ENCODE measurements at regions not wholly inside any gene's neighbourhood (a gene's known extent, or its start where the extent isn't known, plus 50 kb on each side); places are given as distances from the start of the nearest gene placed in this dataset.

DNA sequence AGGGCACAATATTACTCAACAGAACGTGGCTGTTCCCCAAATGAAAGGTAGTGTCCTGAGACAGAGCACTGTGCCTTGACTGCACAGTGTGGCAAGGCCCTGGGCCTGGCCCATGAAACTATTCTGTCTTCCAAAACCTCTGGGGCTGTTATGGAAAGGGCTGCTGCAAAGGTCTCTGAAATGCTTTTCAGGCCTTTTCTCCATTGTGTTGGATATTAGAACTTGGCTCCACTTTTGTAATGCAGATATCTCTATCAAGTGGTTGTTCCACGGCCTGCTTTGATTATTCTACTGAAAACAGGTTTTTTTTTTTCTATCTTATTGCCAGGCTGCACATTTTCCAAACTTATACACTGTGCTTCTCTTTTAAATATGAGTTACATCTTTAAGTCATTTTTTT, 777.5 kb upstream of the TYRP1 start:
- H3K27ac ChIP-seq (ENCODE audit: low read depth, low read length) = no peak overlapping the region
- no peak overlapping the region for H3K9ac ChIP-seq (ENCODE audit: low read length in 5 of 5)
- H3K4me1 ChIP-seq (ENCODE audit: control insufficient read depth in 5 of 5, insufficient read depth in 5 of 5, low read length in 5 of 5) = no peaks in the 10 kb centered on the region
- H3K27me3 ChIP-seq (ENCODE audit: control insufficient read depth in 5 of 5, insufficient read depth in 4 of 5, low read length in 5 of 5) = no peaks in the 10 kb centered on the region
- H3K36me3 ChIP-seq (ENCODE audit: control insufficient read depth in 5 of 5, insufficient read depth in 5 of 5, low read length in 5 of 5) = no peaks in the 10 kb centered on the region
- no peak overlapping the region for H3K4me3 ChIP-seq (ENCODE audit: low read depth in 1 of 5, low read length in 5 of 5)
- peaks cover 0 to 2% (median 0%) of the 10 kb centered on the region in 5 donors for H3K9me3 ChIP-seq (ENCODE audit: control insufficient read depth in 5 of 5, low read length in 5 of 5)

DNA sequence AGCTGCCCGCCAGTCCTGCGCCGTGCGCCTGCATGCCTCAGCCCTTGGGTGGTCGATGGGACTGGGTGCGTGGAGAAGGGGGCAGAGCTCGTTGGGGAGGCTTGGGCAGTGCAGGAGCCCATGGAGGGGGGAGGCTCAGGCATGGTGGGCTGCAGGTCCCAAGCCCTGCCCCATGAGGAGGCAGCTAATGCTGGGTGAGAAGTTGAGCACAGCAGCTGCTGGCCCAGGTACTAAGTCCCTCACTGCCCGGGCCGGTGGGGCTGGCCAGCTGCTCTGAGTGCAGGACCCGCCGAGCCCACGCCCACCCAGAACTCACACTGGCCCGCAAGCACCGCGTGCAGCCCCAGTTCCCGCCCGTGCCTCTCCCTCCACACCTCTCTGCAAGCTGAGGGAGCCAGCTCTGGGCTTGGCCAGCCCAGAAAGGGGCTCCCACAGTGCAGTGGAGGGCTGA, 764.3 kb upstream of the TYRP1 start:
- peaks cover 0 to 2% (median 0%) of the 10 kb centered on the region in 5 donors for H3K9me3 ChIP-seq (ENCODE audit: control insufficient read depth in 5 of 5, low read length in 5 of 5)
- no peak overlapping the region for H3K4me3 ChIP-seq (ENCODE audit: low read depth in 1 of 5, low read length in 5 of 5)
- H3K27ac ChIP-seq (ENCODE audit: low read depth, low read length) = no peak overlapping the region
- no peaks in the 10 kb centered on the region for H3K27me3 ChIP-seq (ENCODE audit: control insufficient read depth in 5 of 5, insufficient read depth in 4 of 5, low read length in 5 of 5)
- H3K9ac ChIP-seq (ENCODE audit: low read length in 5 of 5) = no peak overlapping the region
- no peaks in the 10 kb centered on the region for H3K4me1 ChIP-seq (ENCODE audit: control insufficient read depth in 5 of 5, insufficient read depth in 5 of 5, low read length in 5 of 5)
- no peaks in the 10 kb centered on the region for H3K36me3 ChIP-seq (ENCODE audit: control insufficient read depth in 5 of 5, insufficient read depth in 5 of 5, low read length in 5 of 5)

GRCh38 chr9:11931109-11931508, 762.1 kb upstream of the TYRP1 start:
- no peak overlapping the region for H3K4me3 ChIP-seq (ENCODE audit: low read depth in 1 of 5, low read length in 5 of 5)
- H3K27ac ChIP-seq (ENCODE audit: low read depth, low read length) = no peak overlapping the region
- peaks cover 0 to 2% (median 0%) of the 10 kb centered on the region in 5 donors for H3K9me3 ChIP-seq (ENCODE audit: control insufficient read depth in 5 of 5, low read length in 5 of 5)
- H3K36me3 ChIP-seq (ENCODE audit: control insufficient read depth in 5 of 5, insufficient read depth in 5 of 5, low read length in 5 of 5) = no peaks in the 10 kb centered on the region
- H3K9ac ChIP-seq (ENCODE audit: low read length in 5 of 5) = no peak overlapping the region
- H3K27me3 ChIP-seq (ENCODE audit: control insufficient read depth in 5 of 5, insufficient read depth in 4 of 5, low read length in 5 of 5) = no peaks in the 10 kb centered on the region
- no peaks in the 10 kb centered on the region for H3K4me1 ChIP-seq (ENCODE audit: control insufficient read depth in 5 of 5, insufficient read depth in 5 of 5, low read length in 5 of 5)

DNA sequence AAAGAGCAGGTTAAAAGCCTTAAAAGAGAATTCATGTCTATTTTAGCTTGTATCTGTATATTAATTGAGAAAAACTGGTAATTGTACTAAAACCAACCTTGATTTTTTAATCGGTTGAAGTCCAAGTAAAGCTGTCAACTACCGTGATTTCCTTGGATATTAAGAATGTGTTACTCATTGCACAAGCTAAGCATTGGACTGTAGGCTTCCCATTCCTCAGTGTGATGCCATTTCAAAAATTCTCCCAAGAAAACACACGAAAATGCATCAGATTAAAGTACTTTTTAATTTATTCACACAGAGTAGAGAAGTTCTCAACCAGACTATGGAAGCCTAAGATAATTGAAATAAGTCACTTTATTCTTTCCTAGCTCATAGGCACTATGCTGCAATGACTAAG, 761.4 kb upstream of the TYRP1 start:
- Histone ChIP-seq H3K4me1 (ENCODE audit: control insufficient read depth in 5 of 5, insufficient read depth in 5 of 5, low read length in 5 of 5) (no peaks in the 10 kb centered on the region), H3K36me3 (ENCODE audit: control insufficient read depth in 5 of 5, insufficient read depth in 5 of 5, low read length in 5 of 5) (no peaks in the 10 kb centered on the region), H3K9me3 (ENCODE audit: control insufficient read depth in 5 of 5, low read length in 5 of 5) (peaks cover 0 to 2% (median 0%) of the 10 kb centered on the region in 5 donors), H3K27ac (ENCODE audit: low read depth, low read length) (no peak overlapping the region), H3K4me3 (ENCODE audit: low read depth in 1 of 5, low read length in 5 of 5) (no peak overlapping the region), H3K27me3 (ENCODE audit: control insufficient read depth in 5 of 5, insufficient read depth in 4 of 5, low read length in 5 of 5) (no peaks in the 10 kb centered on the region), H3K9ac (ENCODE audit: low read length in 5 of 5) (no peak overlapping the region)

DNA sequence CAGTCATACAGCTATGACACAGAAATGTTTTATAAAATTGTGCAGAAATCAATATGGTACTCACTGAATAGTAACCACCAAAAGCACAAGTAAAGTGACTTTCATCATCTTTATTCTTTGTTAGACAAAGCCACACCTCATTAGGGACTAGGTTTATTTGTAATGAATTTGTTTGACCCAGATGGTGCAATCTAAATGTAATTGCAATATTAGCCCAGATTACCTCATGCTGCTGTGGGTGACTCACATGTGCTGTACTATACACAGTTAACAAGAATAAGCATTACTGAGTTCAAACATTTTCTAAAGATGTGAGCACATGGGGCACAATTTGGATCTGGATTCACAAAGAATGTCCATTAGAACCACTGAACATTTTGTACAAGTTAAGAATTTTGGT, 759.3 kb upstream of the TYRP1 start:
- Histone ChIP-seq H3K36me3 (ENCODE audit: control insufficient read depth in 5 of 5, insufficient read depth in 5 of 5, low read length in 5 of 5) (no peaks in the 10 kb centered on the region), H3K27me3 (ENCODE audit: control insufficient read depth in 5 of 5, insufficient read depth in 4 of 5, low read length in 5 of 5) (no peaks in the 10 kb centered on the region), H3K4me3 (ENCODE audit: low read depth in 1 of 5, low read length in 5 of 5) (no peak overlapping the region), H3K9ac (ENCODE audit: low read length in 5 of 5) (no peak overlapping the region), H3K27ac (ENCODE audit: low read depth, low read length) (no peak overlapping the region), H3K4me1 (ENCODE audit: control insufficient read depth in 5 of 5, insufficient read depth in 5 of 5, low read length in 5 of 5) (no peaks in the 10 kb centered on the region), H3K9me3 (ENCODE audit: control insufficient read depth in 5 of 5, low read length in 5 of 5) (peaks cover 0 to under 1% (median 0%) of the 10 kb centered on the region in 5 donors)

DNA sequence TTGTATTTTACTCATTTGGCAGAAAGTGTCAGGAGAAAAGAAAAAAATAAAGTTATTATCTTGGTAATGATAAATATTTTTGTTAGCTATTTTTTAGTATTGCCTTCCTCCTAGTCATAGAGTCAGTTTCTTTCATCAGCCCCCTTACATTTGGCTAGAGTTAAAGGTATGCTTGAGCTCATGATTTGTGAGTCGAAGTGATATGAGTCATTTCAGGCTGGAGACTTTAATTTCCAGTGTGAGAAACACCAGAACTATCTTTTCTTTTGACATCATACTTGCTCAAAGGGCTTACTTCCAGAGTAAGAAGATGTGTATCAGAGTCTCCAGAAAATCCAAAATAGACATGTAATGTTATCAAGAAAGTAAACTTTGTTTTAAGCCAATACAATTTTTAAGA, 746.7 kb upstream of the TYRP1 start:
- no peak overlapping the region for H3K4me3 ChIP-seq (ENCODE audit: low read depth in 1 of 5, low read length in 5 of 5)
- H3K36me3 ChIP-seq (ENCODE audit: control insufficient read depth in 5 of 5, insufficient read depth in 5 of 5, low read length in 5 of 5) = no peaks in the 10 kb centered on the region
- no peak overlapping the region for H3K27ac ChIP-seq (ENCODE audit: low read depth, low read length)
- H3K4me1 ChIP-seq (ENCODE audit: control insufficient read depth in 5 of 5, insufficient read depth in 5 of 5, low read length in 5 of 5) = no peaks in the 10 kb centered on the region
- H3K9ac ChIP-seq (ENCODE audit: low read length in 5 of 5) = no peak overlapping the region
- no peaks in the 10 kb centered on the region for H3K9me3 ChIP-seq (ENCODE audit: control insufficient read depth in 5 of 5, low read length in 5 of 5)
- no peaks in the 10 kb centered on the region for H3K27me3 ChIP-seq (ENCODE audit: control insufficient read depth in 5 of 5, insufficient read depth in 4 of 5, low read length in 5 of 5)

DNA sequence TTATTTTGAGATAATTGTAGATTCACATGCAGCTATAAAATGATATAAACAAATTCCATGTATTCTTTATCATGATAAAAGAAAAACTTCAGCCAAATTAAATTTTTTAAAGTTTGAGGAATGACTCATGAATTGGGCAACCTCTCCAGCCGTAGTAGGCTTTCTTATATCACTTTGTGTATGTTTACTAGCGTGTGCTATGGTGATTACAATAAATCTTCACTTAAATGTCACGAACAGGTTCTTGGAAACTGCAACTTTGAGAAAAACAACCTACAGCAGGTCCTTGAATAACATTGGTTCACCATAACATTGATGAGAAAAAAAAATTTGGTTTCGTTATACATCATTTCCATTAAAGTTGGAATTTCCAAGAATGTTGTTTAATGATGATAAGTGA, 730.9 kb upstream of the TYRP1 start:
- Histone ChIP-seq H3K9ac (ENCODE audit: low read length in 5 of 5) (no peak overlapping the region), H3K27ac (ENCODE audit: low read depth, low read length) (no peak overlapping the region), H3K4me1 (ENCODE audit: control insufficient read depth in 5 of 5, insufficient read depth in 5 of 5, low read length in 5 of 5) (no peaks in the 10 kb centered on the region), H3K27me3 (ENCODE audit: control insufficient read depth in 5 of 5, insufficient read depth in 4 of 5, low read length in 5 of 5) (no peaks in the 10 kb centered on the region), H3K9me3 (ENCODE audit: control insufficient read depth in 5 of 5, low read length in 5 of 5) (peaks cover 0 to 7% (median 0%) of the 10 kb centered on the region in 5 donors), H3K4me3 (ENCODE audit: low read depth in 1 of 5, low read length in 5 of 5) (no peak overlapping the region), H3K36me3 (ENCODE audit: control insufficient read depth in 5 of 5, insufficient read depth in 5 of 5, low read length in 5 of 5) (no peaks in the 10 kb centered on the region)

- peaks cover 0 to 2% (median 0%) of the 10 kb centered on the region in 5 donors for H3K9me3 ChIP-seq (ENCODE audit: control insufficient read depth in 5 of 5, low read length in 5 of 5)
- H3K27me3 ChIP-seq (ENCODE audit: control insufficient read depth in 5 of 5, insufficient read depth in 4 of 5, low read length in 5 of 5) = no peaks in the 10 kb centered on the region
- H3K36me3 ChIP-seq (ENCODE audit: control insufficient read depth in 5 of 5, insufficient read depth in 5 of 5, low read length in 5 of 5) = no peaks in the 10 kb centered on the region
- H3K9ac ChIP-seq (ENCODE audit: low read length in 5 of 5) = no peak overlapping the region
- H3K27ac ChIP-seq (ENCODE audit: low read depth, low read length) = no peak overlapping the region
- no peaks in the 10 kb centered on the region for H3K4me1 ChIP-seq (ENCODE audit: control insufficient read depth in 5 of 5, insufficient read depth in 5 of 5, low read length in 5 of 5)
- H3K4me3 ChIP-seq (ENCODE audit: low read depth in 1 of 5, low read length in 5 of 5) = no peak overlapping the region
Measured at GRCh38 chr9:11966786-11967185, 726.4 kb upstream of the TYRP1 start.

- no peaks in the 10 kb centered on the region for H3K27me3 ChIP-seq (ENCODE audit: control insufficient read depth in 5 of 5, insufficient read depth in 4 of 5, low read length in 5 of 5)
- no peak overlapping the region for H3K27ac ChIP-seq (ENCODE audit: low read depth, low read length)
- no peak overlapping the region for H3K9ac ChIP-seq (ENCODE audit: low read length in 5 of 5)
- no peaks in the 10 kb centered on the region for H3K36me3 ChIP-seq (ENCODE audit: control insufficient read depth in 5 of 5, insufficient read depth in 5 of 5, low read length in 5 of 5)
- no peaks in the 10 kb centered on the region for H3K4me1 ChIP-seq (ENCODE audit: control insufficient read depth in 5 of 5, insufficient read depth in 5 of 5, low read length in 5 of 5)
- no peak overlapping the region for H3K4me3 ChIP-seq (ENCODE audit: low read depth in 1 of 5, low read length in 5 of 5)
- H3K9me3 ChIP-seq (ENCODE audit: control insufficient read depth in 5 of 5, low read length in 5 of 5) = peaks cover 0 to 2% (median 0%) of the 10 kb centered on the region in 5 donors
Measured at GRCh38 chr9:11968631-11969030, 724.6 kb upstream of the TYRP1 start.

- H3K9ac ChIP-seq (ENCODE audit: low read length in 5 of 5) = no peak overlapping the region
- no peak overlapping the region for H3K27ac ChIP-seq (ENCODE audit: low read depth, low read length)
- no peak overlapping the region for H3K4me3 ChIP-seq (ENCODE audit: low read depth in 1 of 5, low read length in 5 of 5)
- H3K36me3 ChIP-seq (ENCODE audit: control insufficient read depth in 5 of 5, insufficient read depth in 5 of 5, low read length in 5 of 5) = no peaks in the 10 kb centered on the region
- no peaks in the 10 kb centered on the region for H3K9me3 ChIP-seq (ENCODE audit: control insufficient read depth in 5 of 5, low read length in 5 of 5)
- no peaks in the 10 kb centered on the region for H3K4me1 ChIP-seq (ENCODE audit: control insufficient read depth in 5 of 5, insufficient read depth in 5 of 5, low read length in 5 of 5)
- no peaks in the 10 kb centered on the region for H3K27me3 ChIP-seq (ENCODE audit: control insufficient read depth in 5 of 5, insufficient read depth in 4 of 5, low read length in 5 of 5)
Measured at GRCh38 chr9:11973011-11973410, 720.2 kb upstream of the TYRP1 start.

DNA sequence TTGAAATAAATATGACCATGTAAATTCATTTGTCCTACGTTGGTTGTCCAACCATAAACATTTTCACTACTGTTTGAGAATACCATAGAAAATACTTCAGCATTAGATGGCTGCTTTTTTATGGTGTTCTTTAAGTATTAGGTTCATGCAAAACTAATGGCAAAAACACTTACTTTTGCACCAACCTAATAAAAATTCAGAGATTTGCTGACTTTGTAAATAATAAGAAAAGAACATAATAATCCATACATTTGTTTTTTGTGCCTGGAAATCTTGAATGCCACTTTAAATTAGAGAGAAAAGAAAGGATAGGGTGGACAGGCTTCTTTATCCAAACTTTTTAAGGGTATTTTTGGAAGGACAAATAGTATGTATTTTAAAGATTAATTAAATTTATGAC, 719.7 kb upstream of the TYRP1 start:
- no peaks in the 10 kb centered on the region for H3K9me3 ChIP-seq (ENCODE audit: control insufficient read depth in 5 of 5, low read length in 5 of 5)
- H3K4me3 ChIP-seq (ENCODE audit: low read depth in 1 of 5, low read length in 5 of 5) = no peak overlapping the region
- H3K9ac ChIP-seq (ENCODE audit: low read length in 5 of 5) = no peak overlapping the region
- H3K27me3 ChIP-seq (ENCODE audit: control insufficient read depth in 5 of 5, insufficient read depth in 4 of 5, low read length in 5 of 5) = no peaks in the 10 kb centered on the region
- no peak overlapping the region for H3K27ac ChIP-seq (ENCODE audit: low read depth, low read length)
- no peaks in the 10 kb centered on the region for H3K4me1 ChIP-seq (ENCODE audit: control insufficient read depth in 5 of 5, insufficient read depth in 5 of 5, low read length in 5 of 5)
- no peaks in the 10 kb centered on the region for H3K36me3 ChIP-seq (ENCODE audit: control insufficient read depth in 5 of 5, insufficient read depth in 5 of 5, low read length in 5 of 5)

Measured in subcutaneous abdominal adipose tissue (tissue), 5 donors.